GM12878 (cell line): ENCODE measurements at regions not wholly inside any gene's neighbourhood (a gene's known extent, or its start where the extent isn't known, plus 50 kb on each side); places are given as distances from the start of the nearest gene placed in this dataset.

Source experiments
- ATAC-seq: fragments of 200-7000 bp; cut with Tn5 transposase; 3 replicates; pipeline ENCODE4 v1.9.1; 2020; ENCODE audit warnings: mild to moderate bottlenecking, moderate library complexity
- BruUV-seq: library from RNA; stranded (reverse); fragments of 400-500 nt; replicated peaks from 2 replicates; lab custom pipeline; 2021; lab: Mats Ljungman, UMichigan
- CTCF ChIA-PET: fragments of 300-600 bp; sonication (Branson Sonifier 250); formaldehyde crosslinking; extraction: SDS; loops from one replicate; lab custom pipeline; 2021; ENCODE audit warnings: inconsistent platforms; lab: Yijun Ruan, JAX
- POLR2A ChIA-PET: fragments of 350-600 bp; formaldehyde crosslinking; extraction: SDS; loops from one replicate; lab custom pipeline; 2021; ENCODE audit warnings: inconsistent platforms; lab: Charles Lee
- RAD21 ChIA-PET: fragments of 300-600 bp; sonication (Branson Sonifier 250); formaldehyde crosslinking; loops from one replicate; lab custom pipeline; 2023; ENCODE audit warnings: antibody characterized with exemption; ENCODE audit not compliant: unreplicated experiment; lab: Charles Lee
- SMC1A ChIA-PET: fragments of 300-600 bp; sonication (Branson Sonifier 250); formaldehyde crosslinking; loops from one replicate; lab custom pipeline; 2023; ENCODE audit not compliant: unreplicated experiment, uncharacterized antibody; lab: Charles Lee
- DNase-seq: peaks from one replicate; pipeline ENCODE4 v3.0.0-alpha.2; 2011; ENCODE audit warnings: low read depth, low spot score
- FAIRE-seq: peaks from 3 replicates; lab custom pipeline; 2011; peaks lifted over from hg19 to GRCh38; lab: Jason Lieb, UNC
- H2AFZ ChIP-seq: 2 replicates; pipeline ENCODE4 v1.6.0; 2011; ENCODE audit warnings: low read depth, low read length, control low read depth; ENCODE audit not compliant: control insufficient read depth
- H3K27ac ChIP-seq: 2 replicates; pipeline ENCODE4 v1.5.1; 2011; ENCODE audit warnings: control low read depth; ENCODE audit not compliant: control insufficient read depth, insufficient read depth
- H3K27me3 ChIP-seq, 2 experiments: replicated peaks in 1 of 2; 2 replicates each; pipeline versions ENCODE4 v1.6.0 to v1.6.1; 2011; ENCODE audit warnings: low read length in 1 of 2; ENCODE audit not compliant: control insufficient read depth in 2 of 2, insufficient read depth in 2 of 2
- H3K36me3 ChIP-seq, 2 experiments: 2 replicates each; pipeline ENCODE4 v1.5.1; 2011; ENCODE audit warnings: low read length in 1 of 2; ENCODE audit not compliant: control insufficient read depth in 2 of 2, insufficient read depth in 2 of 2
- H3K4me1 ChIP-seq: 2 replicates; pipeline ENCODE4 v1.6.1; 2011; ENCODE audit warnings: mild to moderate bottlenecking, low read length, moderate library complexity, mixed read lengths; ENCODE audit not compliant: control insufficient read depth, insufficient read depth
- H3K4me2 ChIP-seq: 2 replicates; pipeline ENCODE4 v1.6.0; 2011; ENCODE audit warnings: control low read depth; ENCODE audit not compliant: control insufficient read depth, insufficient read depth
- H3K4me3 ChIP-seq: fragments of 200-600 bp; sonication (generic); 2 replicates; pipeline ENCODE4 v1.5.1; 2016
- H3K79me2 ChIP-seq: 2 replicates; pipeline ENCODE4 v1.6.0; 2011; ENCODE audit warnings: low read length; ENCODE audit not compliant: control insufficient read depth, insufficient read depth
- H3K9ac ChIP-seq: 2 replicates; pipeline ENCODE4 v1.8.0; 2011; ENCODE audit warnings: low read length, control low read depth, mixed read lengths; ENCODE audit not compliant: control insufficient read depth, insufficient read depth
- H3K9me3 ChIP-seq: replicated peaks from 3 replicates; pipeline ENCODE4 v1.5.1; 2011; ENCODE audit warnings: mild to moderate bottlenecking, low read length; ENCODE audit not compliant: control insufficient read depth, insufficient read depth
- H4K20me1 ChIP-seq: 2 replicates; pipeline ENCODE4 v1.6.0; 2011; ENCODE audit not compliant: control insufficient read depth, insufficient read depth
- CEBPB ChIP-seq, 2 experiments: fragments of 150-350 bp in 1 of 2; IDR thresholded peaks; 2 replicates each; pipeline ENCODE4 v1.6.1; 2012 to 2014; ENCODE audit warnings: low read depth in 2 of 2, low read length in 2 of 2, borderline replicate concordance in 1 of 2, inconsistent platforms in 1 of 2
- CHD2 ChIP-seq: IDR thresholded peaks from 2 replicates; pipeline ENCODE4 v1.6.1; 2011; ENCODE audit warnings: low read depth, low read length, improper control_type of control experiment, borderline replicate concordance
- CREM ChIP-seq: IDR thresholded peaks from 2 replicates; pipeline ENCODE4 v1.6.1; 2014; ENCODE audit warnings: antibody characterized with exemption, low read depth
- LARP7 ChIP-seq: fragments of 450-650 bp; IDR thresholded peaks from 2 replicates; pipeline ENCODE4 v1.6.1; 2017; ENCODE audit warnings: mild to moderate bottlenecking
- MTA2 ChIP-seq: fragments of 450-650 bp; IDR thresholded peaks from 2 replicates; pipeline ENCODE4 v1.6.1; 2016; ENCODE audit warnings: low read depth, mild to moderate bottlenecking, moderate library complexity
- MYB ChIP-seq: fragments of 150-350 bp; IDR thresholded peaks from 2 replicates; pipeline ENCODE4 v1.6.1; 2014; ENCODE audit warnings: mild to moderate bottlenecking, low read depth, low read length, borderline replicate concordance
- NFYA ChIP-seq: IDR thresholded peaks from 2 replicates; pipeline ENCODE4 v1.6.1; 2011; ENCODE audit warnings: low read depth, mild to moderate bottlenecking, low read length, improper control_type of control experiment, borderline replicate concordance
- PML ChIP-seq: IDR thresholded peaks from 2 replicates; pipeline ENCODE4 v1.6.1; 2012; ENCODE audit warnings: low read length, inconsistent platforms
- SP1 ChIP-seq: IDR thresholded peaks from one replicate; pipeline ENCODE4 v1.6.1; 2011; ENCODE audit warnings: low read depth, low read length
- TBL1XR1 ChIP-seq: IDR thresholded peaks from 2 replicates; pipeline ENCODE4 v1.6.1; 2012; ENCODE audit warnings: low read depth, low read length, improper control_type of control experiment
- YY1 ChIP-seq: IDR thresholded peaks from 2 replicates; pipeline ENCODE4 v1.6.1; 2011; ENCODE audit warnings: low read depth, mild to moderate bottlenecking, low read length
- WGBS: methylation state at CpG from one replicate; pipeline ENCODE4 v1.1.6; 2016; ENCODE audit warnings: low lambda C conversion rate; ENCODE audit not compliant: insufficient replicate concordance, insufficient coverage; ENCODE audit errors: missing lambda C conversion rate; 5-methylcytosine and 5-hydroxymethylcytosine counted together
- in situ Hi-C: fragments of 300-500 bp; cut with MboI; formaldehyde crosslinking; loops from 9 replicates; pipeline ENCODE4 v1.14.3; 2018; ENCODE audit warnings: mixed read lengths
- intact Hi-C: fragments of 100-400 bp; cut with micrococcal nuclease; formaldehyde crosslinking; loops from one replicate; pipeline ENCODE4 v1.14.2; 2022; ENCODE audit not compliant: unreplicated experiment
- TF ChIP-seq, protein P1 (sequence below): IDR thresholded peaks from 2 replicates; pipeline ENCODE4 v1.6.1; 2012; ENCODE audit warnings: low read depth, low read length, improper control_type of control experiment
- TF ChIP-seq, protein P2 (sequence below): fragments of 150-350 bp; IDR thresholded peaks from 2 replicates; pipeline ENCODE4 v1.6.1; 2016; ENCODE audit warnings: low read depth, low read length
- TF ChIP-seq, protein P3 (sequence below): IDR thresholded peaks from 2 replicates; pipeline ENCODE4 v1.6.1; 2012; ENCODE audit warnings: mild to moderate bottlenecking, low read depth, low read length
- TF ChIP-seq, protein P4 (sequence below): fragments of 450-650 bp; IDR thresholded peaks from 2 replicates; pipeline ENCODE4 v1.6.1; 2014; ENCODE audit warnings: mild to moderate bottlenecking

DNA sequence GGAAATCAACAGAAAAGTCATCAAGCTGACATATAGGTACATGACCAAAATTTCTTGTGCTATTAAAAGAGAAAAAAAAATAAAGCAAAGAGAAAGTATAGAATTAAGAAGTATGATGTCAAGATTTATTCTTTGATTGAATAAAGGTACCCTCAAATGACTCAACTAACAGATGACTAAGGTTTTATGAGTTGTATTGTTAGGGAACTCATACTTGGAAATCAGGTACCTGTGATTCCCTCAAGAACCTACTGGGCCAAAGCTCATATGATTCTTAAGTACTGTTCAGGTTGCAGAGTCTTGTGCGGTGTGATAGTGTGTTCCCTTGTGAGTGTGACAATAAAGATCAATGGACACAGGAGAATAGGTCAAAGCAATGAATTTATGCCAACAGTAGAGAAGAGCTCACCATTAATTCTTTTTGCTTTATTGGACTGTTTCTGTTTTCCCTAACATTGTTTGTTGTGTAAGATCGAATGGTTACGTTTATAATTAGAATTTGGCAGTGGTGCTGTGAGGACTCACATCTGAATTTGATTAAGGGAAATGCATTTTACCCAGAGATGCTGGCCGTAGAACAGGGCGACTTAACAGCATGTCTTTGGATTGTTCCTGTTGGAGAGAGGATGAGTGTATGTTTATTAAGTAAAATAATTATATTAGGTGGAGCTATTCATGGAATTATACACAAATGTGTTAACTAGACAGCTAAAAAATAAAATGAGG lies 293.2 kb upstream of the SEMA3D start:
- Histone ChIP-seq H3K4me3 (no peak overlapping the region), H3K9me3 (no peaks in the 10 kb centered on the region), H4K20me1 (no peaks in the 10 kb centered on the region), H3K79me2 (no peaks in the 10 kb centered on the region), H3K4me1 (no peaks in the 10 kb centered on the region), H2AFZ (no peak overlapping the region), H3K4me2 (no peak overlapping the region), H3K36me3 (no peaks in the 10 kb centered on the region), H3K27me3 (no peaks in the 10 kb centered on the region), H3K9ac (no peak overlapping the region), H3K27ac (no peak overlapping the region)
- BruUV-seq, result no TSS peak
- intact Hi-C loops, result no loop called here
- SMC1A ChIA-PET, result interaction anchor here (1.0 to 1.2 kb wide), 2 partner anchors 10 to 15 kb away, joined by 4 read pairs; no protein-coding TSS in a partner anchor
- RAD21 ChIA-PET, result no interaction called here
- POLR2A ChIA-PET, result no interaction called here
- in situ Hi-C loops, result no loop called here
- ATAC-seq (no peak), FAIRE-seq (no peak), DNase-seq (no peak)
- CTCF ChIA-PET, result no interaction called here
- 29% methylated on average over 5 of the region's 5 CpGs for WGBS
- TF ChIP-seq, protein P1, sequence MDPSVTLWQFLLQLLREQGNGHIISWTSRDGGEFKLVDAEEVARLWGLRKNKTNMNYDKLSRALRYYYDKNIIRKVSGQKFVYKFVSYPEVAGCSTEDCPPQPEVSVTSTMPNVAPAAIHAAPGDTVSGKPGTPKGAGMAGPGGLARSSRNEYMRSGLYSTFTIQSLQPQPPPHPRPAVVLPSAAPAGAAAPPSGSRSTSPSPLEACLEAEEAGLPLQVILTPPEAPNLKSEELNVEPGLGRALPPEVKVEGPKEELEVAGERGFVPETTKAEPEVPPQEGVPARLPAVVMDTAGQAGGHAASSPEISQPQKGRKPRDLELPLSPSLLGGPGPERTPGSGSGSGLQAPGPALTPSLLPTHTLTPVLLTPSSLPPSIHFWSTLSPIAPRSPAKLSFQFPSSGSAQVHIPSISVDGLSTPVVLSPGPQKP, result no peak
- TF ChIP-seq TBL1XR1 (no peak), LARP7 (no peak), MYB (no peak), CHD2 (no peak), MTA2 (no peak), NFYA (no peak), CREM (no peak), SP1 (no peak), YY1 (no peak), CEBPB (IDR thresholded peaks at IDR 0.05; ENCODE audit: borderline replicate concordance in 1 of 2, low read depth in 2 of 2, low read length in 2 of 2) (no peak), PML (no peak)
- TF ChIP-seq, protein P2, sequence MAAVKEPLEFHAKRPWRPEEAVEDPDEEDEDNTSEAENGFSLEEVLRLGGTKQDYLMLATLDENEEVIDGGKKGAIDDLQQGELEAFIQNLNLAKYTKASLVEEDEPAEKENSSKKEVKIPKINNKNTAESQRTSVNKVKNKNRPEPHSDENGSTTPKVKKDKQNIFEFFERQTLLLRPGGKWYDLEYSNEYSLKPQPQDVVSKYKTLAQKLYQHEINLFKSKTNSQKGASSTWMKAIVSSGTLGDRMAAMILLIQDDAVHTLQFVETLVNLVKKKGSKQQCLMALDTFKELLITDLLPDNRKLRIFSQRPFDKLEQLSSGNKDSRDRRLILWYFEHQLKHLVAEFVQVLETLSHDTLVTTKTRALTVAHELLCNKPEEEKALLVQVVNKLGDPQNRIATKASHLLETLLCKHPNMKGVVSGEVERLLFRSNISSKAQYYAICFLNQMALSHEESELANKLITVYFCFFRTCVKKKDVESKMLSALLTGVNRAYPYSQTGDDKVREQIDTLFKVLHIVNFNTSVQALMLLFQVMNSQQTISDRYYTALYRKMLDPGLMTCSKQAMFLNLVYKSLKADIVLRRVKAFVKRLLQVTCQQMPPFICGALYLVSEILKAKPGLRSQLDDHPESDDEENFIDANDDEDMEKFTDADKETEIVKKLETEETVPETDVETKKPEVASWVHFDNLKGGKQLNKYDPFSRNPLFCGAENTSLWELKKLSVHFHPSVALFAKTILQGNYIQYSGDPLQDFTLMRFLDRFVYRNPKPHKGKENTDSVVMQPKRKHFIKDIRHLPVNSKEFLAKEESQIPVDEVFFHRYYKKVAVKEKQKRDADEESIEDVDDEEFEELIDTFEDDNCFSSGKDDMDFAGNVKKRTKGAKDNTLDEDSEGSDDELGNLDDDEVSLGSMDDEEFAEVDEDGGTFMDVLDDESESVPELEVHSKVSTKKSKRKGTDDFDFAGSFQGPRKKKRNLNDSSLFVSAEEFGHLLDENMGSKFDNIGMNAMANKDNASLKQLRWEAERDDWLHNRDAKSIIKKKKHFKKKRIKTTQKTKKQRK, result no peak
- TF ChIP-seq, protein P3, sequence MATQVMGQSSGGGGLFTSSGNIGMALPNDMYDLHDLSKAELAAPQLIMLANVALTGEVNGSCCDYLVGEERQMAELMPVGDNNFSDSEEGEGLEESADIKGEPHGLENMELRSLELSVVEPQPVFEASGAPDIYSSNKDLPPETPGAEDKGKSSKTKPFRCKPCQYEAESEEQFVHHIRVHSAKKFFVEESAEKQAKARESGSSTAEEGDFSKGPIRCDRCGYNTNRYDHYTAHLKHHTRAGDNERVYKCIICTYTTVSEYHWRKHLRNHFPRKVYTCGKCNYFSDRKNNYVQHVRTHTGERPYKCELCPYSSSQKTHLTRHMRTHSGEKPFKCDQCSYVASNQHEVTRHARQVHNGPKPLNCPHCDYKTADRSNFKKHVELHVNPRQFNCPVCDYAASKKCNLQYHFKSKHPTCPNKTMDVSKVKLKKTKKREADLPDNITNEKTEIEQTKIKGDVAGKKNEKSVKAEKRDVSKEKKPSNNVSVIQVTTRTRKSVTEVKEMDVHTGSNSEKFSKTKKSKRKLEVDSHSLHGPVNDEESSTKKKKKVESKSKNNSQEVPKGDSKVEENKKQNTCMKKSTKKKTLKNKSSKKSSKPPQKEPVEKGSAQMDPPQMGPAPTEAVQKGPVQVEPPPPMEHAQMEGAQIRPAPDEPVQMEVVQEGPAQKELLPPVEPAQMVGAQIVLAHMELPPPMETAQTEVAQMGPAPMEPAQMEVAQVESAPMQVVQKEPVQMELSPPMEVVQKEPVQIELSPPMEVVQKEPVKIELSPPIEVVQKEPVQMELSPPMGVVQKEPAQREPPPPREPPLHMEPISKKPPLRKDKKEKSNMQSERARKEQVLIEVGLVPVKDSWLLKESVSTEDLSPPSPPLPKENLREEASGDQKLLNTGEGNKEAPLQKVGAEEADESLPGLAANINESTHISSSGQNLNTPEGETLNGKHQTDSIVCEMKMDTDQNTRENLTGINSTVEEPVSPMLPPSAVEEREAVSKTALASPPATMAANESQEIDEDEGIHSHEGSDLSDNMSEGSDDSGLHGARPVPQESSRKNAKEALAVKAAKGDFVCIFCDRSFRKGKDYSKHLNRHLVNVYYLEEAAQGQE, result no peak
- TF ChIP-seq, protein P4, sequence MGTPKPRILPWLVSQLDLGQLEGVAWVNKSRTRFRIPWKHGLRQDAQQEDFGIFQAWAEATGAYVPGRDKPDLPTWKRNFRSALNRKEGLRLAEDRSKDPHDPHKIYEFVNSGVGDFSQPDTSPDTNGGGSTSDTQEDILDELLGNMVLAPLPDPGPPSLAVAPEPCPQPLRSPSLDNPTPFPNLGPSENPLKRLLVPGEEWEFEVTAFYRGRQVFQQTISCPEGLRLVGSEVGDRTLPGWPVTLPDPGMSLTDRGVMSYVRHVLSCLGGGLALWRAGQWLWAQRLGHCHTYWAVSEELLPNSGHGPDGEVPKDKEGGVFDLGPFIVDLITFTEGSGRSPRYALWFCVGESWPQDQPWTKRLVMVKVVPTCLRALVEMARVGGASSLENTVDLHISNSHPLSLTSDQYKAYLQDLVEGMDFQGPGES, result no peak
